ENCODE measurements at regions not wholly inside any gene's neighbourhood (a gene's known extent, or its start where the extent isn't known, plus 50 kb on each side); places are given as distances from the start of the nearest gene placed in this dataset.

- DNase-seq: no peak
- intact Hi-C loops (cut with micrococcal nuclease): no loop called here
- no peaks in the 10 kb centered on the region for H3K9me3 ChIP-seq (replicated peaks)
- TF ChIP-seq, protein P1, sequence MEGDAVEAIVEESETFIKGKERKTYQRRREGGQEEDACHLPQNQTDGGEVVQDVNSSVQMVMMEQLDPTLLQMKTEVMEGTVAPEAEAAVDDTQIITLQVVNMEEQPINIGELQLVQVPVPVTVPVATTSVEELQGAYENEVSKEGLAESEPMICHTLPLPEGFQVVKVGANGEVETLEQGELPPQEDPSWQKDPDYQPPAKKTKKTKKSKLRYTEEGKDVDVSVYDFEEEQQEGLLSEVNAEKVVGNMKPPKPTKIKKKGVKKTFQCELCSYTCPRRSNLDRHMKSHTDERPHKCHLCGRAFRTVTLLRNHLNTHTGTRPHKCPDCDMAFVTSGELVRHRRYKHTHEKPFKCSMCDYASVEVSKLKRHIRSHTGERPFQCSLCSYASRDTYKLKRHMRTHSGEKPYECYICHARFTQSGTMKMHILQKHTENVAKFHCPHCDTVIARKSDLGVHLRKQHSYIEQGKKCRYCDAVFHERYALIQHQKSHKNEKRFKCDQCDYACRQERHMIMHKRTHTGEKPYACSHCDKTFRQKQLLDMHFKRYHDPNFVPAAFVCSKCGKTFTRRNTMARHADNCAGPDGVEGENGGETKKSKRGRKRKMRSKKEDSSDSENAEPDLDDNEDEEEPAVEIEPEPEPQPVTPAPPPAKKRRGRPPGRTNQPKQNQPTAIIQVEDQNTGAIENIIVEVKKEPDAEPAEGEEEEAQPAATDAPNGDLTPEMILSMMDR (IDR thresholded peaks at IDR 0.05; ENCODE audit: borderline replicate concordance): no peak
- H3K4me3 ChIP-seq: no peak overlapping the region
- H3K4me1 ChIP-seq: no peaks in the 10 kb centered on the region
- no peak overlapping the region for H3K27ac ChIP-seq (replicated peaks)
- H3K27me3 ChIP-seq (ENCODE audit: low read depth): no peaks in the 10 kb centered on the region
- H3K36me3 ChIP-seq: no peaks in the 10 kb centered on the region
Observed at GRCh38 chr18:30501594-30501993, 540.9 kb downstream of the DSC3 start.

DNA sequence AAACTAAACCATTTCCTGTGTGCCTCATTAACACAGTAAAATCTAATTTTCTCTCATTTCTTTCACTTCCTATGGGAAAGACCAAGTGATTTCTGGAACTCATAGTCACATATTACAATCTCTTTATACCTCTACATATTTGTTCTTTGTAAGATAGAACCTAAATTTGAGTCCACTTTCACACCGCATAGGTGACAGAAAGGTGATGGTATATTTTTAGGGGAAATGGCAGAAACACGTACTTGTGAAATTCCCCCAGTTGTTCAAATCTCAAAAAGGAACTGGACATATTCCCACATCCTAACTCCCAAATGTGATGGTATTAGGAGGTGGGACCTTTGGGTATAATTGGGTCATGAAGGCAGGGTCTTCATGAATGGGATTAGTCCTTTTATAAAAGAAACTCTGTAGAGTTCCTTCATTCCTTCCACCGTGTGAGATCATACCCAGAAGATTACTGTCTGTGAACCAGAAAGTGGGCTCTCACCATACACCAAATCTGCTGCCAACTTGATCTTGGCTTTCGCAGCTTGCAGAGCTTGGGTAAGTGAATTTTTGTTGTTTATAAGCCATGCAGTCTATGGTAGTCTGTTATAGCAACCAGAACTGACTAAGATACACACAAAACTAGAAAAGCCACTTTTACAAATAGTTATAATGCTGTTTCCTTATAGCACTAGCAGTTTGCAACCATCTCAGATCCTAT, 542.1 kb downstream of the DSC3 start:
- no peak overlapping the region for H3K4me3 ChIP-seq
- intact Hi-C loops (cut with micrococcal nuclease): no loop called here
- DNase-seq: no peak
- H3K27me3 ChIP-seq (ENCODE audit: low read depth): no peaks in the 10 kb centered on the region
- no peaks in the 10 kb centered on the region for H3K9me3 ChIP-seq (replicated peaks)
- H3K27ac ChIP-seq (replicated peaks): no peak overlapping the region
- no peaks in the 10 kb centered on the region for H3K4me1 ChIP-seq
- TF ChIP-seq, protein P1 (IDR thresholded peaks at IDR 0.05; ENCODE audit: borderline replicate concordance): no peak
- H3K36me3 ChIP-seq: no peaks in the 10 kb centered on the region

DNA sequence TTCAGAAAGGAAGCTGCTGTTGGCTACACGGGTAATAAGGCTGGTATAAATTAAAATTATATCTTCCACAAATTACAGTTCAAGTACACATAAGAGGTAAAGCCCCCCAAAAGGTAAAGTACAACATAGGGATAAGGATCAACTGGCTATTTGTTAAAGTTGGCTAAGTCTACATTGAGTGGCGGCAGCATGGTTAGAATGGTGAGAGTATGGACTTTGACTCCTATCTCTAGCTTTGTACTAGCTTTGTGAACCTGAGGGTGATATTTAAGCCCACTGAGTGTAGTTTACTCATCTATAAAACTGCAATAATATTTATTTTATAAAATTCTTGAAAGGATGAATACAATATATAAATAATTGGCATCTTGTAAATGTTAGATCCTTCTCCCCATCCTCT, 542.8 kb downstream of the DSC3 start:
- TF ChIP-seq, protein P1 (IDR thresholded peaks at IDR 0.05; ENCODE audit: borderline replicate concordance): no peak
- H3K27ac ChIP-seq (replicated peaks): no peak overlapping the region
- no peak for DNase-seq
- intact Hi-C loops (cut with micrococcal nuclease): no loop called here
- H3K9me3 ChIP-seq (replicated peaks): no peaks in the 10 kb centered on the region
- H3K4me3 ChIP-seq: no peak overlapping the region
- no peaks in the 10 kb centered on the region for H3K27me3 ChIP-seq (ENCODE audit: low read depth)
- no peaks in the 10 kb centered on the region for H3K4me1 ChIP-seq
- H3K36me3 ChIP-seq: no peaks in the 10 kb centered on the region

DNA sequence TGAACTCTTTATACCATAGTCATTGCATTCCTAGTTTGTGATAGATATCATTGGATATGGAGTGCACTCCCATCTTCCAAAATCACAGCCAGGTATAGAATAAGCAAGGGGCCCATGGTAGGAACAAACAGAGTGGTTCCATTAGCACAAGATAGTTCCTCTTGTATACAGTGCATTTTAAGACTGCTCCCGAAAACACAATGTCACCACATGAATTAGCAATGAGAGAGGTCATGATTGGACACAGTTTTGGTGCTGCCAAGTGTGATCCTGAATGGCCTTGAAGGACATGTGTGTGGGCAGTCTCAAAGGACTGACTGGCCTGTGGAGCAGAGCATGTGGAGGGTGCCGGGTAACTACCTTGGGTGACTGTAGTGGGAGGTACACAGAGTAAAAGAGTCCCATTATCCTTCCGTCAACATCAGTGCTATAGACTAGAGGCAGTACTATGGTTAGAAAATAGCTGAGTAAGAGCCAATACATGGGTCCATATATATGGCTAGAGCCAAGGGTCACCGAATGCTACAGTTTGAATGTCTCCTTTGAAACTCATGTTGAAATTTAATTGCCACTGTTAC, 549.9 kb downstream of the DSC3 start:
- H3K9me3 ChIP-seq (replicated peaks): no peaks in the 10 kb centered on the region
- no peaks in the 10 kb centered on the region for H3K4me1 ChIP-seq
- no peaks in the 10 kb centered on the region for H3K36me3 ChIP-seq
- no peak overlapping the region for H3K27ac ChIP-seq (replicated peaks)
- intact Hi-C loops (cut with micrococcal nuclease): no loop called here
- H3K4me3 ChIP-seq: no peak overlapping the region
- TF ChIP-seq, protein P1 (IDR thresholded peaks at IDR 0.05; ENCODE audit: borderline replicate concordance): no peak
- H3K27me3 ChIP-seq (ENCODE audit: low read depth): no peaks in the 10 kb centered on the region
- no peak for DNase-seq

DNA sequence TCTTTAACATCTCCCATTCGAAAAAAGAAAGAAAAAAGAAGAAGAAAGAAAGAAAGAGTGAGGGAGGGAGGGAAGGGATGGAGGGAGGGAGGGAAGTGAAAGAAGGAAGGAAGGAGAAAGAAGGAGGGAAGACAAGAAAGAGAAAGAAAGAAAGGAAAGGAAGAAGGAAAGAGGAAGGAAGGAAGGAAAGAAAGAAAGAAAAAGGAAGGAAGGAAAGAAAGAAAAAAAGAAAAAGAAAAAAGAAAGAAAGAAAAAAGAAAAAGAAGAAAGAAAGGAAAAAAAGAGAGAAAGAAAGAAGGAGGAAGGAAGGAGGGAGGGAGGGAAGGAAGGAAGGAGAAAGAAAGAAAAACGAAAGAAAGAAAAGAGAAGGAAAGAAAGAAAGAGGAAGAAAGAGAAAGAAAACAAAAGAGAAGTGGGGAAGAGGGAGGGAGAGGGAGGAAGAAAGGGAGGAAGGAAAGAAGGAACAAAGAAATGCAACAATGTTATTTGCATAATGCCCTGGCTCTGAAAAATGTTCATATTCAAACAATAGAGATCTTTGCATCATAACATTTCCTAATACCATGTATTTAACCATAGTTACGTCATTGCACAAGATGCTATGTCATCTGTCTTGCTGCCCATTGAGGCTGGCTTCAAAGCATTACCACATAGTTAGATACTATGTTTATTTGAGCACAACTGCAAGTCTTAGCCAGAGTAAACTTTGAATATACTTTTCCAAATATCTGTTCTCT, 550.6 kb downstream of the DSC3 start:
- no peaks in the 10 kb centered on the region for H3K4me1 ChIP-seq
- no peak overlapping the region for H3K27ac ChIP-seq (replicated peaks)
- TF ChIP-seq, protein P1 (IDR thresholded peaks at IDR 0.05; ENCODE audit: borderline replicate concordance): no peak
- intact Hi-C loops (cut with micrococcal nuclease): no loop called here
- no peaks in the 10 kb centered on the region for H3K9me3 ChIP-seq (replicated peaks)
- H3K4me3 ChIP-seq: no peak overlapping the region
- H3K27me3 ChIP-seq (ENCODE audit: low read depth): no peaks in the 10 kb centered on the region
- no peaks in the 10 kb centered on the region for H3K36me3 ChIP-seq
- no peak for DNase-seq
